ENCODE measurements at regions not wholly inside any gene's neighbourhood (a gene's known extent, or its start where the extent isn't known, plus 50 kb on each side); places are given as distances from the start of the nearest gene placed in this dataset.

DNA sequence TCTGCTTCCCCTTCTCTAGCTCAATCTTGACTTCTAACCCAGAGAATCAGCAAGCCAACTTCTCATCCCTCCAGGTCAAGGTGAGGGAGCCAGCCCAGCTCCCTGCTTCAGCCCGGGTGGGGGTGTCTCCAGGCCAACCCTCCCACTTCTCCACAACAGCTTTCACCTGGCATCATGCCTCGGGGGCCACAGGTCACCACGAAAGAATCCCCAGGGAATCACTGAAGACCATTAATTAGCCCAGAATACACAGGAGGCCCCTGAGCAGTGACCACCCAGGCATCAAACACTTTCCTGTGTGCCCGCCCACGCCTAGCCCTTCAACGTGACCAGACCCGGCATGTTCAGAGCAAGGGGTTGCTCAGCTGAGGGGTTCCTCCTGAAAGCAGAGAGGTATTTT, 646.7 kb downstream of the BCOR start:
- Mint-ChIP-seq H3K4me3 (peak overlapping the region; percentile 43), H3K4me1 (peaks cover 30% of the 10 kb centered on the region), H3K9me3 (peaks cover 12% of the 10 kb centered on the region), H3K27ac (peak overlapping the region; percentile 89), H3K27me3 (ENCODE audit: low read depth, poor library complexity) (peaks cover 50% of the 10 kb centered on the region), H3K36me3 (ENCODE audit: low read depth) (no peaks in the 10 kb centered on the region)
- DNase-seq = peak; percentile 30
- TF ChIP-seq, protein P1, sequence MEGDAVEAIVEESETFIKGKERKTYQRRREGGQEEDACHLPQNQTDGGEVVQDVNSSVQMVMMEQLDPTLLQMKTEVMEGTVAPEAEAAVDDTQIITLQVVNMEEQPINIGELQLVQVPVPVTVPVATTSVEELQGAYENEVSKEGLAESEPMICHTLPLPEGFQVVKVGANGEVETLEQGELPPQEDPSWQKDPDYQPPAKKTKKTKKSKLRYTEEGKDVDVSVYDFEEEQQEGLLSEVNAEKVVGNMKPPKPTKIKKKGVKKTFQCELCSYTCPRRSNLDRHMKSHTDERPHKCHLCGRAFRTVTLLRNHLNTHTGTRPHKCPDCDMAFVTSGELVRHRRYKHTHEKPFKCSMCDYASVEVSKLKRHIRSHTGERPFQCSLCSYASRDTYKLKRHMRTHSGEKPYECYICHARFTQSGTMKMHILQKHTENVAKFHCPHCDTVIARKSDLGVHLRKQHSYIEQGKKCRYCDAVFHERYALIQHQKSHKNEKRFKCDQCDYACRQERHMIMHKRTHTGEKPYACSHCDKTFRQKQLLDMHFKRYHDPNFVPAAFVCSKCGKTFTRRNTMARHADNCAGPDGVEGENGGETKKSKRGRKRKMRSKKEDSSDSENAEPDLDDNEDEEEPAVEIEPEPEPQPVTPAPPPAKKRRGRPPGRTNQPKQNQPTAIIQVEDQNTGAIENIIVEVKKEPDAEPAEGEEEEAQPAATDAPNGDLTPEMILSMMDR (IDR thresholded peaks at IDR 0.05) = no peak

DNA sequence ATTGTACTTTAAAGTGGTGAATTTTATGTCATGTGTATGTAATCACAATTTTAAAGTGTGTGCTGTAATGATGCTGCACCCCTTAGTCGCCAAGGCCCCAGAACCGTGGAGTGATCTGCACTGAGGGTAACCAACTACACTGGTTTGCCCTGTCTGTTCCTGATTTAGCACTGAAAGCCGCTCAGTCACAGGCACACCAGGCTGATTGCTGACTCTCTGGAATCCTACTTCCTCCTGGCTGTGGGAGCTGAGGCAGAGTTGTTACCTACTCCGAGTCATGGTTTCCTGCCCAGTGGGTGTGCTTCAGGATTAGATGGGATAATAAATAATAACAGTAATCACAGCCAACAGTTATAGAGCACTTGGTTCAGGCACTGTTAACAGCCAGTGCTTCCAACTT, 645.4 kb downstream of the BCOR start:
- TF ChIP-seq, protein P1 (IDR thresholded peaks at IDR 0.05) = no peak
- Mint-ChIP-seq H3K4me3 (no peak overlapping the region), H3K9me3 (peaks cover 25% of the 10 kb centered on the region), H3K27ac (no peak overlapping the region), H3K27me3 (ENCODE audit: low read depth, poor library complexity) (peaks cover 39% of the 10 kb centered on the region), H3K36me3 (ENCODE audit: low read depth) (no peaks in the 10 kb centered on the region), H3K4me1 (peaks cover 30% of the 10 kb centered on the region)
- no peak for DNase-seq

DNA sequence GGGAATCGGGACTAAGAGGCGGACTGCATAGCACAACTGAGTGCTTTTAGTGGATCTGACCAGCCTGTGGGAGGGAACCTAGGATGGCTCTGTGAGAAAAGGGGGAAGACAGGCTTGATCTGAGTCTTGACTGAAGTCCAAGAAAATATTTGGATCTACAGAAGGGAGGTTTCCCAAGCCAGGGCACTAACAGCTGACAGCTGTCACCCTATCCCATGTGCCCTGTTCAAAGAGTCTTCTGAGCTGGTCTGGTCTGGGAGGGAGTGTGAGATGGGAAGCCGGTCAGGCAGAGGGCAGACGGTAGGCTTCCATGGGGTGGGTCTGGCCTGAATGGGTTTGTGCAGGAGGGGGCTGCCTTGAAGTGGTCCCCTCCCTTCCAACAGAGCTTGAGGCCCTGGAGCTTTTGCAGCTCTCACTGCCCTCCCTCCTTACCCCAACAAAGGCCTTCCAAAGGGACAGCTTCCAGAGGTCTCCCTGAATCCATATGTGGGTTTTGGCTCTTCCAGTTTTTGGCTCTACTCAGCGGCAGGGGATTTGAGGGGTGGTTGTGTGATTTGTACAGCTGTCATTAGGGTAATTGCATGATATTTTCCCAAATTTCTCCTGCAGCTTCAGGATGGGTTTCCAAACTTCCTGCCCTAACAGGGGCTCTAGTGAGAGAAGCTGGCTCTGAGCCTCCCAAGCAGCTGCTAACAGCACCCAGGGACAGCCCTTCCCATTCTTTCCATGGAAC, 643.7 kb downstream of the BCOR start:
- H3K27ac Mint-ChIP-seq = no peak overlapping the region
- no peak for DNase-seq

DNA sequence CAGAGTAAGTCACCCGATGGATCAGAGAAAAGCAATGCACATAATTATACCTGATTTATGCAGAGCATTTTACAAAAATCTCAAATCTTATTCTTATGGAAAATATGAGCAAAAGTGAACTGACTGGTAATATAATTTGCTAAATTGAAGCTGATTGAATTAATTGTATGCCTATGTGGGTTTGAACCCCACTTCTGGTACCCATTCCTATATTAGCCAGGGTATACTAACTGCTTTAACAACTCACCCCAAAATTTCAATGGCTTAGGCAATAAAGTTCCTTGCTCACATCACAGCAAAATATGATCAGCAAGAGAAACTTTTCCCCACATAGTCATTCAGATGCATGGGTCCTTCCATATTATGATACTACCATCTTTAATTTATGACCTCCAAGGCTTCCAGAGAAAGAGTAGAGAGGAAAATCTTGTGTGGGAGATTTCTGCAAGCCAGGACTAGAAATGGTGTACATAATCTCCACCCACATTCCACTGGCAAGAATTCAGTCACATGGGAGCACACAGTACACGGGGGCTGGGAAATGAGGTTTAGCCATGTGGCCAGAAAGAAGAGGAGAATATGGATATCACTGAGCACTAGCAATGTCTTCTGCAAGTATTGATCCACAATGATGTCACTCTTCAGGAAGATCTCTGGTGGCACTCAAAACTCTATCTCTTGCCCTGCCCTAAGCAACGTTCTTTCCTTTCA, 640.7 kb downstream of the BCOR start:
- H3K4me1 Mint-ChIP-seq = peaks cover 16% of the 10 kb centered on the region
- H3K27me3 Mint-ChIP-seq (ENCODE audit: low read depth, poor library complexity) = peaks cover 56% of the 10 kb centered on the region
- no peak overlapping the region for H3K27ac Mint-ChIP-seq
- H3K4me3 Mint-ChIP-seq = no peak overlapping the region
- TF ChIP-seq, protein P1 (IDR thresholded peaks at IDR 0.05) = no peak
- no peak for DNase-seq
- H3K9me3 Mint-ChIP-seq = peaks cover 31% of the 10 kb centered on the region
- H3K36me3 Mint-ChIP-seq (ENCODE audit: low read depth) = no peaks in the 10 kb centered on the region

More for the DNA sequence above, 643.7 kb downstream of the BCOR start:
- no peak overlapping the region for H3K4me3 Mint-ChIP-seq
- no peaks in the 10 kb centered on the region for H3K36me3 Mint-ChIP-seq (ENCODE audit: low read depth)
- H3K4me1 Mint-ChIP-seq = peaks cover 30% of the 10 kb centered on the region
- H3K9me3 Mint-ChIP-seq = peaks cover 25% of the 10 kb centered on the region
- peaks cover 38% of the 10 kb centered on the region for H3K27me3 Mint-ChIP-seq (ENCODE audit: low read depth, poor library complexity)
- TF ChIP-seq, protein P1 (IDR thresholded peaks at IDR 0.05) = no peak

DNA sequence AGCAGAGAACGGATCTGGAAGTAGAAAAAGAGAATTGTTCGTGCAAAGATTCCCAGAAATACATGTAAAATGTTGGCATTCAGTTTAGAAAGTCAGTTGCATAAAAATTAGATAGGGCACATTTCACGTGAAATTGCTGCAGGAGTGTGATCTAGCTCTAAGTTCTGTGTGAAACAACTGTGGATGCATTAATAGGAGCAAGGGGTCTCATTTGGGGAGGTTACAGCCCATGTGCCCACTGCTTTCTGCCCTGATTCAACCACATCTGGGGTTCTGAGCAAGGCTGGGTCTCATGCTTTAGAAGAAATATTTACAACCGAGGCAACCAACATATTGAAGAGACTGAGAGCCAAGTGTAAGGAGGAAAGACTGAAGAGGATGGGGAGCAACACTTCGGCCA, 639.0 kb downstream of the BCOR start:
- DNase-seq = no peak
- no peaks in the 10 kb centered on the region for H3K36me3 Mint-ChIP-seq (ENCODE audit: low read depth)
- peaks cover 51% of the 10 kb centered on the region for H3K27me3 Mint-ChIP-seq (ENCODE audit: low read depth, poor library complexity)
- no peak overlapping the region for H3K4me3 Mint-ChIP-seq
- H3K9me3 Mint-ChIP-seq = peaks cover 35% of the 10 kb centered on the region
- H3K27ac Mint-ChIP-seq = no peak overlapping the region
- peaks cover 13% of the 10 kb centered on the region for H3K4me1 Mint-ChIP-seq
- TF ChIP-seq, protein P1 (IDR thresholded peaks at IDR 0.05) = no peak

Measured in nephron progenitor cell (in vitro differentiated cells).